DMS114 treated with DMSO at 0.1 percent for 48 hours (cell line): ENCODE measurements at regions not wholly inside any gene's neighbourhood (a gene's known extent, or its start where the extent isn't known, plus 50 kb on each side); places are given as distances from the start of the nearest gene placed in this dataset.
"Not testable (repeated sequence)": the region's sequence is repeated elsewhere in the genome, so short reads cannot be mapped to it uniquely, and the experiment has no call there.

Experiments
- DNase-seq: peaks from one replicate; lab custom pipeline; 2025; ENCODE audit not compliant: unreplicated experiment; lab: John Stamatoyannopoulos, UW

GRCh38 chr6:60389094-60389493 is 1896.9 kb downstream of the KHDRBS2 start:
- DNase-seq: not testable (repeated sequence)

GRCh38 chr6:60384614-60385013 is 1901.4 kb downstream of the KHDRBS2 start:
- not testable (repeated sequence) for DNase-seq

DNA sequence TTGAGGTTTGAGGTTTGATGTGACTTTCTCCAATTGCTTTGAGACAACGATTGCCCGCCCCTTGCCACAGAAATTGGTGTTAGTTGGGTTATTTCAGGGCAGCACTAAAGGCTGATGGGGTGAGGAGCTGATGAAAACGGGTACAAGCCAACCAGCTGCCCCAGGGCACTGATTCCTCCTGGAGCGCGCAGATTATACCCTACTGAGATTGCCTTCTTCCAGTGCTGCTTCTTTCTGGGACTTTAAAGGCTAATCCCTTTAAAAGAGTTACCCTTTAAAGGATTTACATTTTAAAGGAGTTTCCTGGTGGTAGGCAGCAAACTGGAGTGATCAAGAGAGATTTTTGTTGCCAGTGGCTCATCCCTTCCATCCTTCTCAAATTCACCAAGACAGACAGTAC is 1903.3 kb downstream of the KHDRBS2 start:
- not testable (repeated sequence) for DNase-seq

DNA sequence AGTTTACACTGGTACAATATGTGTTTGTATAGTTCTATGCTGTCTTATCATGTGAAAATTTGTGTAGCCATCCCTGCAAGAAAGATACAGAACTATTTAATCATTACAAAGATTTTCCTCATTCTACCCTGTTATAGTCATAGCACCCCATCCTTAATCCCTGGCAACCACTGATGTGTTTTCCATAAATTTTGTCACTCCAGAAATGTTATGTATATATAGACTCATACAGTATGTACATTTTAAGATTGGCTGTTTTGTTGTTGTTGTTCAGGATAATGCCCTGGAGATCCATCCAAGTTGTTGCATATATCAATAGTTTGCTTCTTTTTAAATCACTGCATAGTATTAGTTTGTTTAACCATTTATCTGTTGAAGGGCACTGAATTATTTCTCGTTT is 1911.9 kb downstream of the KHDRBS2 start:
- DNase-seq: not testable (repeated sequence)

DNA sequence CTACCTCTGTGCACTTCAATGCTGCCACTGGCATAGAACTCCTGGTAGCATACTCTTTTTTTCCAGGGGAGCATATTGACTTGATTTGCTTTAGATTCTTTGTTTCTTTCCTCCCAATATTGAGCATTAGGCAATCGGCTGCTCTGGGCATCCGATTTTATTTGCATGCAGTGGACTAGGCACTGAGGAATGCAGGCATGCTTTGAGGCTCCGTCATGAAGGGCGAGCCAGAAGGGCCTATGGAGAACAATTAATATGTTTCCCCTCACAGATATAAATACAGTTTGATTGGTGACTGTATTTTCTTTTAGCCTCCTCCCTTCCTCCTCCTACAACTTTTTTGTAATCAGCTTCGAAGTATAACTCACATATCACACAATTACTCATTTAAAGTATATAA is 1918.2 kb downstream of the KHDRBS2 start:
- DNase-seq: not testable (repeated sequence)

DNA sequence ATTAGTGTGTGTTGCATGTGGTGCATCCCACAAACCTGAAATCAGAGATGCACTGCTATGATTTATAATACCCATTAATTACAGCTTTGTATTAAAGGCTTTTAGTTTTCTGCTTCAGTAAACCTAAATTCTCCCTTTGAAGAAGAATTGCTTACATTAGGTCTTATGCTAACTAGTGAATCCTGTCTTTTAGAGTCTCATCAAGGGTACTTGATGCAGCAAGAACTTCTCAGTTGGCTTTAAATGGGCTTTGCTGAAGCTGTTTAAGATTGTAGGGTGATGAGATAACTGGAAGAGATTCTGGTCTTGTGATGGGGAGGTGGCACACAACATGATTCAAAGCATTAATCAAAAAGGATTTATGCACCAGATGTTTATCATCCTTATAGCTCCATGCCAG is 1920.1 kb downstream of the KHDRBS2 start:
- not testable (repeated sequence) for DNase-seq

- DNase-seq: not testable (repeated sequence)
Observed at GRCh38 chr6:60342411-60343008, 1943.5 kb downstream of the KHDRBS2 start.

DNA sequence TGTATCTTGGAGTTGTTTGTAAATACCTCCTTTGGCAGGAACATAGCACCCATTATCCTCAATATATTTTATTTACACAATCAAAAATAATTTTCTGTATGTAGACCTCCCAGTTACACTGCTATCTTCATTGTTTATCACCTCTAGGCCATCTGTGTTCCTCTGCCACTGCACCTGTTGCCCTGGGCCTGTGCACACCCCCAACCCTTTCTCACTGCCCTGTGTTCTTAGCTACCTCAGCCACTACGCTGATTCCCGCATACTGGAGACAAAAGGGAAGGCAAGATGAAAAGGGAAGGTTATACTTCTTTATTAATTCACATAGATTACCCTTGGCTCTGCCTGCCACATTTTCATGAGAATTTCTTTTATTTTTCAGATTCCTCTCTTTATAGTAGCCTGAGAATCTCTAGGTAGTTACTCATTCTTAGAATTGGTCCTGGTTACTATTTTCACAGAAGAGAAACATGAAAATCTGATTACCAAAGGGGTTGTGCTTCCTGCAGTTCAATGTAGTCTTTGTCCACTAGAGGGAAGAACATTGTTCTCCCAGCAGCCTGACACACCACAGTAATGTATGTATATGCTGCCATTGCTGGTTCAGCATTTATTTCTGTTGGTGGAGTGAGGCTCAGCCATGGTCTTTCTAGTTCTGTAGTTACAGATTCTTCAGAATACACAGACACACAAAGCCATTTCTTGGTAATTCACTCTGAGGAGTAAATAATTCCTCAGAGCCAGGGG is 1947.5 kb downstream of the KHDRBS2 start:
- peak; percentile 35 for DNase-seq

DNA sequence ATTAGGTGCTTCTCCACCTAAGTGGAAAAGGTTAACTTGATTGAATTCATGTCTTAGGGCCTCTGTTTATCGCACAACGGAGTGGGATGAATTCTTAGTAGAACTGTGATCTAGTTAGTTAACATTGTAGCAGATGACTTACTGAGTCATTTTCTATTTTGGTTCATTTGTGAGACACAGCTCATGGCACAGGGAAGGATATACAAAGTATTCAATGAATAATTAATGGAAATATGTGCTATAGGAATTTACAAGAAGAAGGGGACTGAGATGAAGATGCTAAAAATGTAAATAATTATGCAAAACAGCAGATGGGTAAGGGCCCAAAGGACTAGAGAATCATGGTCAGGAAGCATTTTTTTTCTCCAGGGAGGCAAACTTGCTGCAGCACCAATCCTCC is 1950.9 kb downstream of the KHDRBS2 start:
- not testable (repeated sequence) for DNase-seq

- DNase-seq: not testable (repeated sequence)
Observed at GRCh38 chr6:60333708-60334107, 1952.3 kb downstream of the KHDRBS2 start.

GRCh38 chr6:60308939-60309338 is 1977.1 kb downstream of the KHDRBS2 start:
- DNase-seq: not testable (repeated sequence)
